Right hindlimb (tissue), 1 donor: ENCODE measurements at regions not wholly inside any gene's neighbourhood (a gene's known extent, or its start where the extent isn't known, plus 50 kb on each side); places are given as distances from the start of the nearest gene placed in this dataset.

Source experiments
- DNase-seq: peaks from one replicate; pipeline ENCODE4 v3.0.0-alpha.2; 2018

DNA sequence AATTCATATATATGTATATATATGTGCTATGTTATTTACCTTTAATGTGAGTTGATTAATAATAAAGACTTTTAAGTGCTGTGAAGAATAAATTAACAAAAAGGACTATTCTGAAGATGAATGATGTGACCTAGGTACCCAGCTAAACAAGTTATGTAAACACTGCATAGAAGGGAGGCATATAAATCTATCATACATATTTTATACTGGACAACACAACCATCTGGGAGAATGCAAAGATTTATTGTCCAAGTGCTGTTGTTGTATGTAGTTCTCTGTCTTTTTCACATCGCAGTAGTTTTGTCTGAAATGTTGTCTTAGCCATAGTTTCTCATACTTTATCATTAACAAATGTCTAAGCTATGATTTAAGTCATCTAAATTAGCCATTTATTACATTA is 337.6 kb downstream of the PCDH18 start:
- no peak for DNase-seq

GRCh38 chr4:137193564-137193963 is 338.7 kb downstream of the PCDH18 start:
- no peak for DNase-seq

- DNase-seq = no peak
Observed at GRCh38 chr4:137181293-137181899, 350.9 kb downstream of the PCDH18 start.

- no peak for DNase-seq
Observed at GRCh38 chr4:137180349-137180748, 351.9 kb downstream of the PCDH18 start.

GRCh38 chr4:137156807-137157206 is 375.5 kb downstream of the PCDH18 start:
- no peak for DNase-seq

- no peak for DNase-seq
Observed at GRCh38 chr4:137156054-137156453, 376.2 kb downstream of the PCDH18 start.

GRCh38 chr4:137131201-137131600 is 401.1 kb downstream of the PCDH18 start:
- DNase-seq = no peak

- DNase-seq = no peak
Observed at GRCh38 chr4:137129845-137130244, 402.4 kb downstream of the PCDH18 start.

GRCh38 chr4:137129441-137129840 is 402.9 kb downstream of the PCDH18 start:
- DNase-seq = no peak

DNA sequence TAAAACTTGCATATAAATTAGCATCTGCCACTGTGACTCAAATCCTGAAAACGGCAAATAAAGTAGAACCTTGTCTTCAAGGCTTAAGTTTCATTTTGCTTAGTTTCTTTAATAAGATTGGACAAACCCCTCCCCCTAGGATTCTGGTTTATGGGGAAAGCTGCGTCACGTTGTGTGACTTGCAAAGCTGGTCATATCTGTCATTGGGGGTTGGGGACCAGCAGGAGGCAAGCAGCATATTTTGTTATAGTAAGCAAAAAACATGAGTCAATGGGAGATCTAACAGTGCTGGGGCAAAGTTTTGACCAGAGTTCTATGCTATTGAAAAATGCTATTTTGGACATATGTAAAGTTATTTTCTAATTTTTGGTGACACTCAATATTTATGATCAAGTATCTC is 407.3 kb downstream of the PCDH18 start:
- no peak for DNase-seq

DNA sequence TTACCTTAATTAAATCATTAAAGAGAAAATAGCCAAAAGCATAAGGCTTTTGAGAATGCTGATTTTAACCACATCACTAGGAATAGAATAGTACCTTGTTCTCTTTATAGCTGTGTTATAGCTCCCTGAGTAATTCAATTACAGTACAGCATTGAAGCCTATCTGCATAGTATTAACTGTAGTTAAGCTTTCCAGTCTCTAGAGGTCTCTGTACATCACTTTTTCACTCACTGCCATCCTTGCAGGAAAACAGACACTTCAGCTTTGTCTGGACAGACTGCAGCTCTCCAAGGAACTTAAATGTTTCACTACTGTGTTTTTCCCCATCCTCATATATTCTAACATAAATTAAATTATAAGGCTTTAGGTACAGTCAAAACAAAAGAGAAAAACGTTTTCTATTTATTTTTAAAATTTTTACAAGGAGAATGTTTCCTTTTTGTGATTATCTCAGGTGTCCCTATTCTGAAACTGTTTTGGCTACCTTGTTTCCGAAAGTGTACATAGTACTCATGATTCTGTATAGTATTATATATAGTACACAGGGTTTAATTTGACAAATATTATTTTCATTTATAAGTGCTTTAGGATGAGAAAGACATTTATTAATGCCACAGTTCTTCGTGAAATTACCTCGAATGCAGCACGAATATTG is 407.9 kb downstream of the PCDH18 start:
- no peak for DNase-seq

GRCh38 chr4:137122876-137123275 is 409.4 kb downstream of the PCDH18 start:
- no peak for DNase-seq

DNA sequence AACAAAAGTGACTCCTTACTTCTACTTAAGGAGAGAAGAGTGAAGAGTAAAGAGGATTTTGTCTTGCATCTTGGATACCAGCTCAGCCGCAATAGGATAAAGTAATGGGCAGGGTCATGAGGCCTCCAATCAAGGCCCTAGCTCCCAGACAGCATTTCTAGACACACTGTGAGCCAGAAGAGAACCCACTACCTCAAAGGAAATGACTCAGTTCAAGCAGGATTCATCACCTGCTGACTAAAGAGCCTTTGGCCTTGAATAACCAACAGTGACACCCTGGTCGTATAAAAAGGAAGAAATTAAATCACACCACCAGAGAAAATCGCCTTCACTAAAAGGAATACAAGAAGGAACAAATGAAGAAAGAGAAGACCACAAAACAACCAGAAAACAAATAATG is 416.1 kb downstream of the PCDH18 start:
- no peak for DNase-seq

DNA sequence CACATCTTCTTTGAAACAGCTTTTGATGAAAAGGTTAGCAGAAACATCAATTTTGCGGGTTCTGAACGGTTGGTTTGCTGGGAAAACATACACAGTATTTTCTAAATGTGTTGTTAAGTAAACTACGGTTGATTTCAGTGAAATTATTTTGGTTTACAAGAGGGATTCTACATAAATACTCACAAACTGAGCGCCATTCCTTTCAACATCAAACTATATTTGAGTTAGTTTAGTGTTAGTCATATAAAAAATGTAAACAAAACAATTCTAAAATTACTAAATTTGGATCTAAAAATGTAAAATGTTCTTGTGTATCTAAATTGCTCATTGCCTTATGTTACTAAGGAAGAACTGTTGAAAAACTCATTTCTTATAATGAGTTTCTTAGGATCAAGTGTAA is 425.6 kb downstream of the PCDH18 start:
- DNase-seq = no peak

GRCh38 chr4:137106287-137106686 is 426.0 kb downstream of the PCDH18 start:
- no peak for DNase-seq

DNA sequence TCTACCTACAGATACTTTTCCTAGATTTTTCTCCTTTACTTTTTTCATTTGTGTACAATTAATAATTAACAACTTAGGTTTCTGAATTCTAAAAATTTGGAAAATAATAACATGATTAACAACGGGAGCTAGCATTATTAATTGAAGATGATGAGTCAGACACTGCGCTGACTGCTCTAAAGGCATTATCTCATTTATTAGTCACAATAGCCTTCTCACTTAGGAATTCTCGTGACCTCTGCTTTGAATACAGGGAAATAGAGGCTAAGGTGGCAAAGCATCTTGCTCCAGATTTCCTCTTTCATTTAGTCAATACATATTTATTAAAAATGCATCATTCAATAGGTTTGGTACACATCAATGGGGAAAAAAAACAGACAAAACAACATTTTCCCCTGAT is 441.3 kb downstream of the PCDH18 start:
- no peak for DNase-seq

DNA sequence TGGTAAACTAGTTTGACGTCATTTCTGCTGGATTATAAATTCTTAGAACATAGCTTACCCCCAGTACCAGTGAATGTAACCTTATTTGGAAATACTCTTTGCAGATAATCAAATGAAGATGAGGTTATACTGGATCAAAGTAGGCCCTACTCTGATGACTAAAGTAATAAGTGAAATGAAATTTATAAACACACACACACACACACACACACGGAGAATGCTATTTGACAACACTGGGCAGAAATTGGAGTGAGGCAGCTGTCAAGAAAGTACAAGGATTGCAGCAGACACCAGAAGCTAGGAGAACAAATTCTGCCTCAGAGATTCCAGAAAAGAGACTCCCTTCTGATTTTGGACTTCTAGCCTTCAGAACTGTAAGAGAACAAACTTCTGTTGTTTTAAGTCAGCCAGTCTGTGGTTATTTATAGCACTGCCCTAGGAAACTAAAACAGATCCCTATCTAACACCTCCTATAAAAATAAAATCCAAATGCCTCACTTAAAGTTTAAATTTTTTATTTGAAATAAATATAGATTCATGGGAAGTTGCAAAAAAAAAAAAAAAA is 448.6 kb downstream of the PCDH18 start:
- DNase-seq = no peak

- no peak for DNase-seq
Observed at GRCh38 chr4:137082061-137082460, 450.2 kb downstream of the PCDH18 start.

DNA sequence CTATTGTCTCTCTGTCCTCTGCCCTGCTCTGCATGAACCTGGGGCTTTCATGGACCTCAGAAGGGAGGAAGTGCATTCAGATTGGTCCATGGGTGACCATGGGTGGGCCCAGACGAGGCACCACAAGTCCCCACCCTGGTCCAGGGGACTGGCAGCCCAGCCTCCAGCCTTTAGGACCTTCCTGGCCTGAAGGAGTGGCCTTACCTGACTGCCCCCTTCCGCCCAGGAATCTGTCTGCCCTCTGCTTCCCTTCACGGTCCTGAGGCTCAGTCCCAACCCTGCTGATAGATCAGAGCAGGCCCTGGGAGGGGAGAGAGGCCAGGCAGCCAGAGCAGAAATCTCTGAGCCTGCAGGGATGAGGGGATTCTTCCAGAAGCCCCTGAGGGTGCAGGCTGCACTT is 455.4 kb downstream of the PCDH18 start:
- DNase-seq = no peak

- no peak for DNase-seq
Observed at GRCh38 chr4:137075586-137075985, 456.7 kb downstream of the PCDH18 start.

GRCh38 chr4:137070614-137071013 is 461.7 kb downstream of the PCDH18 start:
- no peak for DNase-seq

GRCh38 chr4:137069473-137069872 is 462.8 kb downstream of the PCDH18 start:
- DNase-seq = no peak

GRCh38 chr4:137067735-137068134 is 464.6 kb downstream of the PCDH18 start:
- DNase-seq = no peak

GRCh38 chr4:137065311-137065710 is 467.0 kb downstream of the PCDH18 start:
- DNase-seq = no peak

- no peak for DNase-seq
Observed at GRCh38 chr4:137063961-137064360, 468.3 kb downstream of the PCDH18 start.
